GM12891 (cell line): ENCODE measurements at regions not wholly inside any gene's neighbourhood (a gene's known extent, or its start where the extent isn't known, plus 50 kb on each side); places are given as distances from the start of the nearest gene placed in this dataset.

Experiments used
- PAX5 ChIP-seq: IDR thresholded peaks from 2 replicates; pipeline ENCODE4 v1.6.1; 2011; ENCODE audit warnings: low read length, moderate library complexity, mild to moderate bottlenecking; ENCODE audit not compliant: insufficient read depth, severe bottlenecking
- POLR2A ChIP-seq: IDR thresholded peaks from 2 replicates; pipeline ENCODE4 v1.6.1; 2011; ENCODE audit warnings: low read depth, low read length, control low read depth
- POLR2AphosphoS5 ChIP-seq: IDR thresholded peaks from 2 replicates; pipeline ENCODE4 v1.6.1; 2011; ENCODE audit warnings: low read depth, low read length, control low read depth
- SPI1 ChIP-seq: IDR thresholded peaks from 2 replicates; pipeline ENCODE4 v1.6.1; 2011; ENCODE audit warnings: low read depth, low read length, control low read depth
- TAF1 ChIP-seq: IDR thresholded peaks from 2 replicates; pipeline ENCODE4 v1.6.1; 2011; ENCODE audit warnings: low read depth, low read length, control low read depth

DNA sequence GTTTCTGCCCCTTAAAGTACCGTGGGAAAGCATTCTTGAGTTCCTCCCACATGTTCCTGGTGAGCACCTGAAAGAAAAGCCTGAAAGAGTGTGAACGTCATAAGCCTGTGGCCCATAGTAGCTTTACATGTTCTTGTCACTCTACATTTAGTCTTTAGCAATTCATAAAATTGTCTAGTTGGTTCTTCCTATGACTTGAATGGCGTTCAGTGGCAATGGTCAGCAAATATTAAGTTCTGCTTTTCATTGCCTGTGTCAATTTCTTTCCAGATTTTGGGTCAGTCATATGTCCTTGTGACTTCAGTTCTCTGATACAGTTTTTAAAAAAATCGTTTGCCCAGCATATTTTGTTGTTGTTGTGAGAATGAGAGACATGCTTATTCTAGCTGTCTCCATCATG is 650.0 kb upstream of the BOD1L1 start:
- TF ChIP-seq POLR2A = no peak
- no peak for TF ChIP-seq POLR2AphosphoS5
- TF ChIP-seq SPI1 = no peak
- TF ChIP-seq TAF1 = no peak
- TF ChIP-seq PAX5 = no peak
